NCI-H2107 (cell line): ENCODE measurements at regions not wholly inside any gene's neighbourhood (a gene's known extent, or its start where the extent isn't known, plus 50 kb on each side); places are given as distances from the start of the nearest gene placed in this dataset.

Experiments used
- DNase-seq: peaks from one replicate; lab custom pipeline; 2025; lab: John Stamatoyannopoulos, UW

DNA sequence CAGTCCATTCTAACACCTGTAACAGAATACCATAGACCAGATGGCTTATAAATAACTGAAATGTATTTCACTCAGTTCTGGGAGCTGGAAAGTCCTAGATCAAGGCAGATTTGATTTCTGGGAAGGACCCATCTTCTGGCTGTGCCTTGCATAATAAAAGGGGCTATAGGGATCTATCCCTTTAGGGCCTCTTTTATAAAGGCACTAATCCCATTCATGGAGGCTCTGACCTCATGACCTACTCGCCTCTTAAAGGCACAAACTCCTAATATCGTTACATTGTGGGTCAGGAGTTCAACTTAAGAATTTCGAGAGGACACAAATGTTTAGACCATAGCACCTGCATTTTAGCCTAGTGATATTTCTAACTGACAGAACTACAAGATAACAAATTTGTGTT lies 619.0 kb downstream of the CDH18 start:
- DNase-seq: no peak

DNA sequence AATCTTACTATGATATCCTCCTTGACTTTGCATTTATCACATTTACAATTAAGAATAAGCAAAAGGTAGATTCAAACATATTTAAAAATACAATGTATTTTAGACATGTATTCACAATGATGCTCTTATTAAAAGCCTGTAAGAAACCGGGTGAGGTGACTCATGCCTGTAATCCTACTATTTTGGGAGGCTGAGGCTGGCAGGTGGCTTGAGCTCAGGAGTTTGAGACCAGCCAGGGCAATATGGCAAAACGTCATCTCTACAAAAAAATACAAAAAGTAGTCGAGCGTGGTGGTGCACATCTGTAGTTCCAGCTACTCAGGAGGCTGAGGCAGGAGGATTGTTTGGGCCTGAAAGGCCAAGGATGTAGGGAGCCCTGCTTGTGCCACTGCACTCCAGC lies 618.4 kb downstream of the CDH18 start:
- no peak for DNase-seq

DNA sequence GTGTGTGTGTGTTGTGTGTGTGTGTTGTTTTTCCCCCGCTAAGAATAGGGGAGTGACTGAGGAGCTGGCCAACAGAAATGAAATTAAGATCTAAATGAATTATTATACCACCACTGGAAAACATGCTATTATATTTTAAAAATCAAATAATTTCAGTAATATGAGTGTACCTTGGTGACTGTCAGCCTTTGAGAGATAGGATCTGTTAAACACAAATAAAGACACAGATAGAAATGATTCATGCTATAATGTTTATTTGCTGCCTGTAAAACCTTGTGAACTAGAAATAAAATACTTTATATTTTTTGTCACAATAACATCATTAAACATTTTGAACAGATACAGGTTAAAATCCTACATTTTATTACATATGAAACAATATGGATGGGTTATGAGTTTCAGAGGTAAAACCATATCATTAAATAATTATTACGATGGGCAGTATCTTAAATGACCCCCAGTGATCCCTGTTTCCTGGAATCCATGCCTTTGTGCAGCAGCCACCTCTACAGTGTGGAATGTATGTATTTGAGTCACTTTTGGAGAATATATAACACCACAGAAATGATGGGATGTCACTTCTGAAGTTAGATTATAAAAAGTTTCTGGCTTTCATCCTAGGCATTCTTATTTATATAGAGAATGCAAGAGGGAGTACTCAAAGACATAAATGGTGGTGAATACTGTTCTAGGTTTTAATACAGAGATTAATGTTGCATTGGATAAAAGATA lies 617.2 kb downstream of the CDH18 start:
- no peak for DNase-seq

DNA sequence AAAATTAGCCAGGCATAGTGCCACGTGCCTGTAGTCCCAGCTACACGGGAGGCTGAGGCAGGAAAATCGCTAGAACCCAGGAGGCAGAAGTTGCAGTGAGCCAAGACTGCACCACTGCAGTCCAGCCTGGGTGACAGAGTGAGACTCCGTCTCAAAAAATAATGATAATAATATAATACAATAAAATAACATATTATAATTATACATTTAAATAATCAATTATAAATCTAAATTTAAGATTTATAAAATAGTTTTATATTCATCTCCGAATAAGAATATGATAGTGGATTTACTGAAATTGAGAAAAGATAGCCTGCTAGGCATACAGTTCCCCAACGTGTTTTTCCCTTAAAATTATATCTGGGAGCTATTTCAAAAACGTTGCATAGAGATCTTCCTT lies 599.6 kb downstream of the CDH18 start:
- DNase-seq: no peak

DNA sequence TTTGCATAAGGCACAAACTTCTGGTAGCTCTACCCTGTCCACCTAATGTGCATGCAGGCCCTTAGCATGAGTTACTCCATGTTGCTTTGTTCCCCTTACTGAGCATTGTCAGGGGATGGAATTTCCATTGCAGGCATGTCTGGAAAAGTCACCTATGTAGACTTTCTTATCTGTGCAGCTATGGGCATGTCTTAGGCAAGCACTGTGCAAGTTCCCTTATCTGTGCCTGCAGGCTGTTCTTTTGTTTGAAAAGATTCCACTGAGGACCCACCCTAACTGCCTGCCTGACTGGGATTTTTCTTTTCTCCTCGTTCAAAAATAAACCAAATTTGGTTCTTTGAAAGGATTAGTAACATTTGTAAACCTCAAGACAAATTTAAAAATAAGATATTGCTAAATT lies 587.0 kb downstream of the CDH18 start:
- DNase-seq: no peak

DNA sequence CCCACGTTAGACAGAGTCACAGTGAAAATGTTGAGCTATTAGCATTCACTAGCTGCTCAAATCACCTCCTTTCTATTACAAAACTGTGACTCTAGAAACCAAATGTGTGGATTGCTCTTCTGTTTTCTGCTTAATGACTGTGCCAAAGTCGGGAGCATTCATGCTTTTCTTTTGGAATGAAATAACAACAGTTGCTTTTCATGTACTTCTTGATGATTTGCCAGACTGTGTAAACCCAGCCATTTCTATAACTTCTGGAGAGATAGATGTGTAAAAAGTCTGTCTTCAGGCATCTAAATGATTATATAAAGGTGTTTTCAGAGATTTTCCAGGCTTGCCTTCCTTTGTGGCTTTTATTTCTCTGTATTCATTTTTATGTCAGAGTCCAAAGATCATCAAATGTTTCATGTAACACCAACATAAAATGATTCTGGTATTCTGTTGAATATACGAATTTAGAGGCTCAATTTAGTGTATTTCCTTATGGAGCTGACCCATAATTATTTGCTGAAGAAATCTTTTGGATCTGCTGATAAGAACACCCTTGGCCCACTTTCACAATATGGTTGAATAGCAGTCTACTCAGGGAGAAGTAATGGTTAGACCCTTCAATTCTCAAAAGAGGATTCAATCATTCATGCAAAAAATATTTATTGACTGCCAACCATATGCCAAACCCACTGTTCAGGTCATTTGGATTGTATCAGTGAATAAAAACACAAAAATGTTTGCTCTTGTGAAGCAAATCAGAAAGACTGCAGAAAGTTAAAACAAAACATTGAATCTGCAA lies 581.2 kb downstream of the CDH18 start:
- DNase-seq: no peak

DNA sequence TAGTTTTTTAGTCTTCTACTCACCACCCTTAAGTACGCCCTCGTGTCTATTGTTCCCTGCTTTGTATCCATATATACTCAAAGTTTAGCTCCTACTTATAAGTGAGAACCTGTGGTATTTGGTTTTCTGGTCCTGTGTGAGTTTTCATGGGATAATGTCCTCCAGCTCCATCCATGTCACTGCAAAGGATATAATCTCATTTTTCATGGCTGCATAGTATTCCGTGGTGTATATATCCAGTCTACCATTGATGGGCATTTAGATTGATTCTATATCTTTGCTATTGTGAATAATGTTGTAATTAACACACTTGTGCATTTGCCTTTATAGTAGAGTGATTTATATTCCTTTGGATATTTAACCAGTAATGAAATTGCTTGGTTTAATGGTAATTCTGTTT lies 579.9 kb downstream of the CDH18 start:
- DNase-seq: no peak

DNA sequence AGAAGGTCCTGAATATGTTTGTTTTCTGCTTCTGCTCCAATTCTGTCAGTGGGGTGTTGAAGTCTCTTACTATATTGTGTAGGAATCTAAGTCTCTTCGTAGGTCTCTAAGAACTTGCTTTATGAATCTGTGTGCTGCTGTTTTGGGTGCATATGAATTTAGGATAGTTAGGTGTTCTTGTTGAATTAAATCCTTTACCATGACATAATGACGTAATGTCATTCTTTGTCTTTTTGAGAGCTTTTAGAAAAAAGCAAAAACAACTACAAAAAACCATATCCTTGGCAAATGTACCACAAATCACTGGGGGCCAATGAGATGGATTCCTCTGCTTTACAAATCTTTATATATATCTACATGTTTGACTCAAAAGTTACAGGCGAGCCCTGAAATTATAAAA lies 576.1 kb downstream of the CDH18 start:
- no peak for DNase-seq
